ENCODE measurements at regions not wholly inside any gene's neighbourhood (a gene's known extent, or its start where the extent isn't known, plus 50 kb on each side); places are given as distances from the start of the nearest gene placed in this dataset.

GRCh38 chr20:40603057-40603651 lies 85.9 kb downstream of the MAFB start:
- DNase-seq (ENCODE audit: low read depth in 1 of 2, low spot score in 1 of 2), result no peak
- Histone ChIP-seq H3K4me3 (replicated peaks; ENCODE audit: insufficient read depth, low read length) (no peak overlapping the region), H3K27ac (replicated peaks) (no peak overlapping the region), H3K27me3 (ENCODE audit: insufficient read depth, poor library complexity, severe bottlenecking) (no peaks in the 10 kb centered on the region)
- TF ChIP-seq GABPA (IDR thresholded peaks at IDR 0.05; ENCODE audit: low read depth) (no peak), SPI1 (IDR thresholded peaks at IDR 0.05; ENCODE audit: borderline replicate concordance, low read depth) (no peak), POLR2AphosphoS5 (IDR thresholded peaks at IDR 0.05; ENCODE audit: low read depth) (no peak), REST (IDR thresholded peaks at IDR 0.05; ENCODE audit: insufficient replicate concordance, low read depth) (no peak), CTCF (IDR thresholded peaks at IDR 0.05; ENCODE audit: insufficient read depth, low read length) (no peak)

- TF ChIP-seq REST (IDR thresholded peaks at IDR 0.05; ENCODE audit: insufficient replicate concordance, low read depth), result no peak
- no peak for TF ChIP-seq GABPA (IDR thresholded peaks at IDR 0.05; ENCODE audit: low read depth)
- no peak for TF ChIP-seq SPI1 (IDR thresholded peaks at IDR 0.05; ENCODE audit: borderline replicate concordance, low read depth)
- no peak for TF ChIP-seq POLR2AphosphoS5 (IDR thresholded peaks at IDR 0.05; ENCODE audit: low read depth)
- no peak for TF ChIP-seq CTCF (IDR thresholded peaks at IDR 0.05; ENCODE audit: insufficient read depth, low read length)
- DNase-seq (ENCODE audit: low read depth in 1 of 2, low spot score in 1 of 2), result no peak
- H3K27me3 ChIP-seq (ENCODE audit: insufficient read depth, poor library complexity, severe bottlenecking), result no peaks in the 10 kb centered on the region
- H3K27ac ChIP-seq (replicated peaks), result no peak overlapping the region
- H3K4me3 ChIP-seq (replicated peaks; ENCODE audit: insufficient read depth, low read length), result no peak overlapping the region
Measured at GRCh38 chr20:40602381-40602780, 86.7 kb downstream of the MAFB start.

- no peak for DNase-seq (ENCODE audit: low read depth in 1 of 2, low spot score in 1 of 2)
- Histone ChIP-seq H3K27me3 (ENCODE audit: insufficient read depth, poor library complexity, severe bottlenecking) (no peaks in the 10 kb centered on the region), H3K27ac (replicated peaks) (no peak overlapping the region), H3K4me3 (replicated peaks; ENCODE audit: insufficient read depth, low read length) (no peak overlapping the region)
- TF ChIP-seq REST (IDR thresholded peaks at IDR 0.05; ENCODE audit: insufficient replicate concordance, low read depth), result no peak
- TF ChIP-seq SPI1 (IDR thresholded peaks at IDR 0.05; ENCODE audit: borderline replicate concordance, low read depth), result no peak
- TF ChIP-seq GABPA (IDR thresholded peaks at IDR 0.05; ENCODE audit: low read depth), result no peak
- no peak for TF ChIP-seq POLR2AphosphoS5 (IDR thresholded peaks at IDR 0.05; ENCODE audit: low read depth)
- no peak for TF ChIP-seq CTCF (IDR thresholded peaks at IDR 0.05; ENCODE audit: insufficient read depth, low read length)
Measured at GRCh38 chr20:40600441-40601219, 88.4 kb downstream of the MAFB start.
